DMS153 (cell line): ENCODE measurements at regions not wholly inside any gene's neighbourhood (a gene's known extent, or its start where the extent isn't known, plus 50 kb on each side); places are given as distances from the start of the nearest gene placed in this dataset.
A peak's percentile ranks its signal among the peaks of the same experiment; 100 is the strongest.

Experiments used
- DNase-seq: peaks from one replicate; lab custom pipeline; 2025; lab: John Stamatoyannopoulos, UW

GRCh38 chr14:54312166-54312801 lies 84.5 kb upstream of the CDKN3 start:
- no peak for DNase-seq

DNA sequence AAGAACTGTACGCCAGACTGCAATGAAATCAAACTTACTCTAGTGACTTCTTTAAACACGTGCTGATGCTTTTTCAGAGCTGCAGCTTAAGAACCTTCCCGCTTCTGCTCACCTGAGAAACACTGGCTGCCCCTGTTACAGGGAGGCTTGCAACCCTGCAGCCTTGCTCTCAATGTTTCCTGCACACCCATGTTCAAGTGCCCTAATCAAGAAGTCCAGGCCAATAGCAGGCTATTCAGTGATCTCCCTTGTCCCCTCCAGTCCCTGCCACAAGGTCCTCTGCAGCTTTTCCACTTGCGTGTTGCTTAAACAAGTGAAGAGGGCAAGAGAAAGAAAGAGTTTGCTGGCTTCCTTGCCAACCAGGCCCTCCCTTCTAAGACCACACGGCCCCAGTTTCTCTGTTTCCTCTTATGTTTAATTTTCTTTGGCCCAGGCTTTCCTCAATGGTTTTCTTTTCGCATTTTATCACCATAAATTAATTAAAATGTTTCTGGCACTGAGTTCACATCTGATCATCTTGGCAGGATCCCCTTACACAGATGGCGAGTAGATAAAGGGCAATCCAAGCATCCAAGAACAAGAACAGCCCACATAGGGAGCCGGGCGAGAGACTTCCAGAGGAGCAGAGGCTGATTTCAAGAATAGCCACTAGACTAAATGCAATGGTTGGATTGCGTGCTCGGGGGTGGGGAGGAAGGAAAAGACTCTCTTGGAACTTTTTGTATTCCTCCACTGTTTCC lies 82.3 kb upstream of the CDKN3 start:
- DNase-seq: no peak

DNA sequence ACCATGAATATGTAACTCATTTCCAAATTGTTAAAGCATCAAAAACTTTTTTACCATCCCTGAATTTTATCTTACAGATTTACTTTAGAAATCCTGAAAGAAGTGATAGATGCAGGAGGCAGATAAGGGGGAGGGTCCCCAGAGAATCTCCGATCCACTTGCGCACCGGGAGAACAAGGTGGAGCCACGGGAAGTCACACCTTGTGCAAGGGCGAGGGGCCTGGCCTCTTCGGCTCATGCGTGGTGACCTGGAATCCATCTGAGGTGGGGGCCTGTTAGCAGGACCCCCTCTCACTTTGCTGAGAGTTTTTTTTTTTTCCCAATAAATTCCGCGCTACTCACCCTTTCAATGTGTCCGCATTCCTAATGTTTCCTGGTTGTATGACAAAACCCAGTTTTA lies 80.2 kb upstream of the CDKN3 start:
- DNase-seq: no peak

GRCh38 chr14:54317391-54317790 lies 79.4 kb upstream of the CDKN3 start:
- DNase-seq: no peak

DNA sequence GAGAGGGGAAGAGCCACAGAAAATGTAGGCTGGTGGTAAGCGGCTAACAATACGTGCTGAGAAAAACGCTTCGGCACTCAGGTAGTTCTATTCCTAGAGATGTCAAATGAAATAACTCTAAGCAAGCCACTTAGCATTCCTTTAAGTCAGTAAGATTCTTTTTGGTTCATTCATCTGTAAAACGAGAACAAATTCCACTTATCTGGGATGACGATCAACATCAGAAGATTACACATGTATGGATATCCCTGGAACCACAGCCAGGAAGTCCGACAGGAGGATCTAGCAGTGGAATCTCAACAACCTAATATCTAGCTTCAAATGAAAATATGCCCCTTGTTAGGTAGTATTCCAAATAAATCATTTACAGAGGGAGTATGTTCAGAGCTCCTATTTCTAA lies 74.6 kb upstream of the CDKN3 start:
- no peak for DNase-seq

- DNase-seq: peak; percentile 4
Observed at GRCh38 chr14:54322701-54323337, 74.0 kb upstream of the CDKN3 start.

GRCh38 chr14:54325766-54326165 lies 71.0 kb upstream of the CDKN3 start:
- DNase-seq: no peak

- no peak for DNase-seq
Observed at GRCh38 chr14:54329082-54329695, 67.6 kb upstream of the CDKN3 start.

DNA sequence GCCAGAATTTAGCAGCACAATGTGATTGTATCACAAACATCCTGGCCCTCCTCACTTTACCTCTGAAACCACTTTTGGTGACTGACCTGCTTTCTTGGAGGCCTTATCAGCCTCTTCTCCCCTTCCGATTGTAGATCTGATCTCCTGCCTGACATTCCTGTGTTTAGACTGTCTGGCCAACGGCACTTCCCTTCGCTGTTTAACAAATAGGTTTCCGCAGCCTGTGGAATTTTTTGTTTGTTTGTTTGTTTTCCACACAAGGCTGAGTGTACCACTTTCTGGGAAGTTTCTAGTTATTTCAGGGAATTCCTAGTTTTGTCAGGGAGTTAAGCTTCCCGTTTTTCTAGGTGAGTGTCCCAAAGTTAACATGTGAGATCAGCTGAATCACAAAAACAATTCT lies 65.9 kb upstream of the CDKN3 start:
- no peak for DNase-seq

DNA sequence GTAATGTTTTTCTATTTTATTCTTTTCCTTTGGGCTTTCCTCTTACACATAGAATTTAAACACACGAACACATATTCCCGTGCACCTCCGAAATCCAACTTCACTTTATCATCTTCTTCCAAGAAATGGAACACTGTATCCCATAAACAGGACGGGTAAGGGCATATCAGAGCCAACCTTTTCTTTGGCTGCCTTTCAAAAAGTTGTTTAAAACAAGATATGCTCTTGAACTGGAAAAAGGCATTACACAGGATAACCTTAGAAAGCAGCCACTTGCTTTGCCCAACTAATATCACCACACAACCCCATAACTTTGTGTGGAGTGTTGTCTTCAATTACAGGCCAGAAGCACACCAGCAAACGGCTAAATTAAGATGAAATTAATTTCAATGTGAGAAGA lies 65.3 kb upstream of the CDKN3 start:
- no peak for DNase-seq

DNA sequence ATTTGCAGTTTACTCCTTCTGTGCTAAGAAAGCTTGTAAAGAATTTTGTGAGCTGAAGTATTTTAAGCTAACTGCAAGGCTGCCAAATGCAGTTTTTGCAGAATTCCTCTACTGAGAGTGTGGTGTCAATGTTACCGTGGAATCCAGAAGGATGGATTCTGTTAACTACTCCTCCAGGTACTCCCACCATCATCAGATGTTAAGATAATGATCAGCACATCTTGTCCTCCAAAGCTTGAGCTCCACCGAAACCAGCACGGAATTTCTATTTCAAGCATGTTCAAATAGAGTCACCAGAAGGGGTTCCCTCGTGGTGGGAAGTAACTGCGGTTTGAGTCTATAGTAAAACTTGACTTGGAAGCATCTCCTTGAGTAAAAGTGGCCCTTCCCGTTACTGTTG lies 64.3 kb upstream of the CDKN3 start:
- DNase-seq: no peak

GRCh38 chr14:54333511-54333910 lies 63.3 kb upstream of the CDKN3 start:
- DNase-seq: no peak

GRCh38 chr14:54335569-54336155 lies 61.1 kb upstream of the CDKN3 start:
- DNase-seq: no peak

DNA sequence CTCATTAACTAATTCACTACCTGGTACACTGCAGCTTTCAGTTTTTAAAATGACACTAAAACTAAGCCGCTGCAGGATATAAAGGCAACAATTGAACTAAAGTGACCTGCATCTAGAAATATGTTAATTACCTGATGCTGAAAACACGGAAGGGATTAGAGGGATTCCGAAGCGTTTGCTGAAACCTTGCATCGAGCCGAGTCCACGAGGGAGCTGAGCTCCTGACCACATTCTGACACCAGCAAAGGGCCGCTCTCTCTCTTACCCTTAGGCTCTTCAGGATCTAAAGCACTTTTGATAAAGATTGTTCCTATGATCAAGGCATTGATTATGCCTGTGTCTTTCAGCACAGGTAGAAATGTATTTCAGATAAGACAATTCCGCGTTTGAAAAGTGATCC lies 59.5 kb upstream of the CDKN3 start:
- no peak for DNase-seq

DNA sequence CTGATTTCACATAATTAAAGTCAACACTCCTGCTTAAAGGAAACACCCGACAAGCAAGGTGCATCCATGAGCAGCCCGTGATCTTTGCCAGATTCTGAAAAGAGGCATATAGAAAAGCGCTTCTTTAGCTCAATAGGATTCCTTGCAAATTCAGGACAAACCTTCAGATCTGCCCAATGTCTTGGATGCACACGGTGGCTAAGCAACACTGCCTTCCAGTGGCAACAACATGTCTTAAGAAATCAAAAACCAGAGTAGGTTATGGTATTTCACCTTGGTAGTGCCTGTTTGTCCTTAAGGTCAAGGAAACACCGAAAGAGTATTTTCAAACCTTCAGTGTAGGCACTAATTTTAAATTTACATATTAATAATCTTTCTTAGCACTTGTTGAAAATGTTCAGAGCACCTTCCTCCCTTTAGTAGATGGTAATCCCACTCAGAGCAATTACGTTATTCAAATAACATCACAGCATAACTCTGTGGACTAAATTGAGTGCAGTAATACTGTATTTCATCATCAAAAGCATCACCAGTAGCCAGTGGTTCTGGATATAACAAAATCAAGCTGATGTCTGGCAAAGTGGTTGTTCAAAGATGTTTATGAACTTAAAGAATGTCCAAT lies 58.0 kb upstream of the CDKN3 start:
- DNase-seq: no peak

DNA sequence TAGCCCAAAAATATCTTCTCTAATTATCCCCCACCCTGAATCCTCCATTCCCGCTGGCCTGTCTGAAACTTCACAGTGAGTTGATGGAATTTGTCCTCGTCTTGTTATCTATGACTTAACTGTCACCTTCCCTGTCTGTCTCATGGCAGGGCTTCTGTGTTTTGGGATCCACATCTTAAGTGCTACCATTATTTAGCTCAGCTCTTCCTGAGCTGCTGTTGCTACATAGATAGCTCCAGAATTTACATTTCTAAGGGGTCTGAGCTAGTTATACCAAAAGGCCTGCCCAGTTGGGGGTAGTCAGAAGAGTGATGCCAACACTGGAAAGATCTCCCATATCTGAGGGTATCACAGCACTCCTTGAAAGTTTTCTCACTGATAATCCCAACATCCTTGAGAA lies 57.0 kb upstream of the CDKN3 start:
- no peak for DNase-seq

DNA sequence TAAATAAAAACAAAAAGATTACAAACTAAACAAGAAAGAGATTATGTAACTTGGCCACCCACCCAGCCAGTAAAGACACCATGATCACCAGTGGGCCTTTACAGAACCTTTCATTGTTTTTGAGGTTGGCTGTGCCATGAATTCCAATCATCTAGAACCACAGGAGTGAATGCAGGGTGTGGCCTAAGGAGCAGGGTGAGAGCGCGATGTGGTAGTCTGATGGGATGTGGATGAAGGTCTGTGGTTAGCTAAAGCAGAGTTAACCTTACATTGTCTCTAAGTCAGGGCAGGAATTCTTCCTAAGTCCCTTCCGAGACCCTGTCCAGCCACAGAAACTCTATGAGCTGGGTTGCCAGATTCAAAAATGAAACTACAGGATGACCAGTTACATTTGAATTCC lies 54.0 kb upstream of the CDKN3 start:
- no peak for DNase-seq

DNA sequence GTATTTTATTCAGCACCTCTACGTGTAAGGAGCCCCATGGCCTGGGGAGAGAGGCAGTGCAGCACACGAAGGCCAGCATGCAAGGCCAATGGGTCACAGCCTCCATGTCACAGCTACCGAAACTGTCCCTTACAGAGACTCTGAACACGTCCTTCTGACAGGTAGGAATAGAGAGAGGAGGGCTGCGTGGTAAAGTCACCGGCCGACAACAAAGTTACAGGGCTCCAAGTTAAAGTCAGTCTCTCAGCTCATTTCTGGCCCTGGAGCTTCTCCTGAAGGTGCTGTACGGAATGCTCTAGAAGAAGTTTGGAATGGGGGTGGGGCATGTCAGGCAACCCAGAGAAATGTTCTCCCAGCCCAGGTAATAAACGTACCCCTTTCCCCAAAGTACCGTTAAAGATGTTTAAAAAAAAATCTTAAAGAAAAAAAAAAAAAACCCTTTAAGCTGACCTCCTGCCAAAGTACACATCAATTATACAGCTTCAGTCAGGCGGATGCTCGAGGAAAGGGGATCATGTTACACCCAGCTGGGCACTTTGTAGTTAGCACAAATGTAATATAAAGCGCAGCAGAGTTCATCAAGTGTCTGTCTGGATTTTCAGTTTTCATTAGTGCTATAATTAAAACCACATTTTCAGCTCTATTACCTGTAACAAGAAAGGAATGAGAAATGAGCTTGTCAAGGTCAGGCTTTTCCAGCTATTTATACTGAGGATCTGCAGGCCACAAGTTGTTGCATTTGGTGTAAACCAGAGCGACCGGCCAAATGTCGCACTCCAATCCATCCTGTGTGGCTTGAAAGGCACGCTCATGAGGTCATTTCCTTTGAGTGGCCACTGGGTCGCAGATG lies 53.3 kb upstream of the CDKN3 start:
- DNase-seq: peak; percentile 78

GRCh38 chr14:54344445-54344844 lies 52.4 kb upstream of the CDKN3 start:
- DNase-seq: no peak

GRCh38 chr14:54346257-54346656 lies 50.5 kb upstream of the CDKN3 start:
- no peak for DNase-seq
